ENCODE measurements at regions not wholly inside any gene's neighbourhood (a gene's known extent, or its start where the extent isn't known, plus 50 kb on each side); places are given as distances from the start of the nearest gene placed in this dataset.

DNA sequence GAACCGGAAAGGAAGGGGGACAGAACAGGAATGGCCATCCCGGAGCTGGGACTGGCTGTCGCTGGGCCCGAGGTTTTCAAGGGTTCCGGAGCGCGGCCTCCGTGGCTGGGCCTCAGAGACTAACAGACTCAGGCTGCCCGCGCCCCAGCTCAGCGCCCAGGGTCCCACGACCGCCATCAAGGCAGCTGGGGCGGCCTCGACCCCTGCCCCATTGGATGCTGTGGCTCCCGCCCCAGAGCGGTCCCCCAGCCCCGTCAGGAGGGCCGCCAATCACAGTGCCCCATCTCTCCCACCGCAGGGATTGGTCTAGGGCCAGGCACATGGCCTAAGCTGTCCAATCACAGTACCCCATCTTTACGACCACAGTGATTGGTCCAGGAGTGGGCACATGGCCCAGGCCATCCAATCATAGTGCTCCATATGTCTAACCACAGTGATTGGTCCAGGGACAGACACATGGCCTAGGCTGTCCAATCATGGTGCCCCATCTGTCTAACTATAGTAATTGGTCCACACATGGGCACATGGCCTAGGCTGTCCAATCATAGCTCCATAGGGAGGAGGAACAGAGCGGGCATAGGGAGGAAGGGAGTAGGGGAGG is 105.3 kb upstream of the NKX1-1 start:
- peaks cover 0 to 12% (median 3%) of the 10 kb centered on the region in 3 donors for H3K4me1 ChIP-seq
- H3K9me3 ChIP-seq: no peaks in the 10 kb centered on the region
- TF ChIP-seq EP300 (IDR thresholded peaks at IDR 0.05): no peak
- 100% methylated on average over 1 of the region's 22 CpGs for WGBS, 2 donors (ENCODE audit: low coverage in 1 of 2)
- H3K27ac ChIP-seq: peak overlapping the region in 1 of 4 donors; percentile 48
- H3K4me3 ChIP-seq: peak overlapping the region in 1 of 2 donors; percentile 46
- no peaks in the 10 kb centered on the region for H3K36me3 ChIP-seq
- peak; percentile 72 for ATAC-seq
- H3K27me3 ChIP-seq: peaks cover 88% of the 10 kb centered on the region

DNA sequence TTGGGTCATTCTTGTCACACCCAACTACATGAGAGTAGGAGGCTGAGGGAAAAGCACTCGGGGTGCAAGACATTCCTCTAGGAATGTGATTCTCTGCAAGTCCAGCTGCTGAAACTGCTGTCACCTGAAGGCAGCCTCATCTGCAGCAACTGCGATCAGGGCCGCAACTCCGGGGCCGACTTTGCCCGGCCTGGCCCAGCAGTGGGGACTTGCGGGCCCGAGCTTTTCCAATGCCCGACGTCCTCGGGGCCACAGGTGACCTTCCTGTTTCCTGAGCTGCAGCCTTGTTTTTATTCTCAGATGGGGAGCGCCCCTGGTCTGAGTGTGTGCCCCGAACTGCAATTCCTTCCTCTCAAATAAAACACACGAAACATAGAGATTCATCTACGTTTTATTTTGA is 104.7 kb upstream of the NKX1-1 start:
- peaks cover 87% of the 10 kb centered on the region for H3K27me3 ChIP-seq
- no peaks in the 10 kb centered on the region for H3K9me3 ChIP-seq
- WGBS, 2 donors (ENCODE audit: low coverage in 1 of 2): 80 to 91% methylated on average over 8 to 15 of the region's 15 CpGs
- peaks cover 0 to 12% (median 3%) of the 10 kb centered on the region in 3 donors for H3K4me1 ChIP-seq
- peak overlapping the region in 1 of 2 donors; percentile 33 for H3K4me3 ChIP-seq
- H3K36me3 ChIP-seq: no peaks in the 10 kb centered on the region
- peak overlapping the region in 1 of 4 donors; percentile 48 for H3K27ac ChIP-seq
- TF ChIP-seq POLR2A (IDR thresholded peaks at IDR 0.05) (no peak), POLR2AphosphoS5 (IDR thresholded peaks at IDR 0.05) (no peak), EP300 (IDR thresholded peaks at IDR 0.05) (no peak)
- TF ChIP-seq, protein P1, sequence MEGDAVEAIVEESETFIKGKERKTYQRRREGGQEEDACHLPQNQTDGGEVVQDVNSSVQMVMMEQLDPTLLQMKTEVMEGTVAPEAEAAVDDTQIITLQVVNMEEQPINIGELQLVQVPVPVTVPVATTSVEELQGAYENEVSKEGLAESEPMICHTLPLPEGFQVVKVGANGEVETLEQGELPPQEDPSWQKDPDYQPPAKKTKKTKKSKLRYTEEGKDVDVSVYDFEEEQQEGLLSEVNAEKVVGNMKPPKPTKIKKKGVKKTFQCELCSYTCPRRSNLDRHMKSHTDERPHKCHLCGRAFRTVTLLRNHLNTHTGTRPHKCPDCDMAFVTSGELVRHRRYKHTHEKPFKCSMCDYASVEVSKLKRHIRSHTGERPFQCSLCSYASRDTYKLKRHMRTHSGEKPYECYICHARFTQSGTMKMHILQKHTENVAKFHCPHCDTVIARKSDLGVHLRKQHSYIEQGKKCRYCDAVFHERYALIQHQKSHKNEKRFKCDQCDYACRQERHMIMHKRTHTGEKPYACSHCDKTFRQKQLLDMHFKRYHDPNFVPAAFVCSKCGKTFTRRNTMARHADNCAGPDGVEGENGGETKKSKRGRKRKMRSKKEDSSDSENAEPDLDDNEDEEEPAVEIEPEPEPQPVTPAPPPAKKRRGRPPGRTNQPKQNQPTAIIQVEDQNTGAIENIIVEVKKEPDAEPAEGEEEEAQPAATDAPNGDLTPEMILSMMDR (IDR thresholded peaks at IDR 0.05): no peak
- no peak for ATAC-seq

DNA sequence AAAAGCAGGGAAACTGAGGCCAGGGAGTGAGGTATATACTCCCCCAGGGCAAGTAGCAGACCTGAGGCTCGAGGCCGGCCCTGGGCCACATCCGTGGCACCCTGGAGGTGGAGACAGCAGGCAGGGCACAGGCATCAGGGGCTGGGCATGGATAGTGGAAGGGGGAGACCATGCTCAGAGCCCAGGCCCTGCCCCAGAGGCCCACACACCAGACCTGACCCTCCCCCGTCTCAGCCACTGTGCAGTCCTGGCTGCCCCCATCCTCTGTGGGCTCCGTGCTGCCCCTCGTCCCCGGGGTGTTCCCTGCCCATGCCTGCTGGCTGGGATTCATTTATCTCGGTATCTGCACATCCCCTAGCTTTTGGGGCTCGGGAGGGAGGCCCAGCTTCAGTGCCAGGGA is 103.1 kb upstream of the NKX1-1 start:
- H3K9me3 ChIP-seq: no peaks in the 10 kb centered on the region
- H3K27me3 ChIP-seq: peaks cover 88% of the 10 kb centered on the region
- no peak for ATAC-seq
- TF ChIP-seq POLR2A (IDR thresholded peaks at IDR 0.05) (no peak), EP300 (IDR thresholded peaks at IDR 0.05) (no peak), POLR2AphosphoS5 (IDR thresholded peaks at IDR 0.05) (no peak)
- TF ChIP-seq, protein P1 (IDR thresholded peaks at IDR 0.05): no peak
- peaks cover 0 to 12% (median 3%) of the 10 kb centered on the region in 3 donors for H3K4me1 ChIP-seq
- H3K27ac ChIP-seq: no peak overlapping the region
- WGBS, 2 donors (ENCODE audit: low coverage in 1 of 2): no CpG with 5 or more reads among the region's 9 CpGs
- no peaks in the 10 kb centered on the region for H3K36me3 ChIP-seq
- H3K4me3 ChIP-seq: no peak overlapping the region

DNA sequence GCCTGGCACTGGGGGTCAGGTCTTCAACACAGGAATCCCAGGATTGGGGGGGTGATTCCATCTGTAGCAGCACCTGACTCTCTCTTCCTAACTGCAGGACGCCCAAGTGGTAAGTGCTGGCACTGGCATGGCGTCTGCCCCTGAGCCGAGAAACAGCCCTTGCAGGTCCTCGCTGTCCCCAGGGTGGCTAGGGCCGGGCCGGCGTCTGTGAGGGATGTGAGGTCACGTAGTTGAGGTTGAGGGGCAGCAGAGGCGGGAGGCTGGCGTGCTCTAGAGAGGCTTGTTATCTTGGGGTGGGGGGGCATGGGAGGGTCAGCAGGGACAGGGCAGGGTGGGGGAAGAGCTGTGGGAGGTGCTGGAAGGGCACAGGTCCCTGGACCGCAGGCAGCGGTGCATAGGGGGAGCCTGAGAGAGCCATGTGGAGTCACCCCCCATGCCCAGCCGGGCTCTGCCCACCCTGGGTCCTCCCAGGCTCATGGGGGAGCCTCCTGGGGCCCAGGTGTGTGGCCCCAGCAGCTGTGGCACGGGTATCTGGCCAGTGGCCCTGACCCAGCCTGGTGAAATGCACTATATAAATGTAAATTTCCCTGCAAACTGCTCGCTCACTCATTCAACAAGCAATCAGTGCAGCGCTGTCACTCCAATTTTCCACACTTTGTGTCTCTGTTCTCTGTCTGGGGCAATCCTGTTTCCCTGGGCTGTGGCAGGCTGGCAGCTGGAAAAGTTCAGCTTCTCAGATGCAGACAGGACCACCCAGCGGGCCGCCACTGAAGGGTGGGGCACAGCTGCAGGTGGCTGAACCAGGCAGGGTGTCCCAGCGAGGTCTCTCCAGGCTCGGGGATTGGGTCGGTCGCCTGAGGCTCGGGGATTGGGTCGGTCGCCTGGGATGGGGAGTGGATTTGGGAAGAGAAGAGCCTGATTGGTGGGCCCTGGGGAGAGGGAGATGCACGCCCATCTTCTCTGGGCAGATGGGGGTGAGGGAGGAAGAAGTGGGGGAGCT is 102.2 kb upstream of the NKX1-1 start:
- H3K9me3 ChIP-seq: no peaks in the 10 kb centered on the region
- no peak overlapping the region for H3K4me3 ChIP-seq
- H3K4me1 ChIP-seq: peaks cover 0 to 11% (median 3%) of the 10 kb centered on the region in 3 donors
- ATAC-seq: no peak
- no peak overlapping the region for H3K27ac ChIP-seq
- WGBS, 2 donors (ENCODE audit: low coverage in 1 of 2): 24% methylated on average over 5 of the region's 26 CpGs; no CpG with 5 or more reads in 1 of the 2 donors
- peaks cover 88% of the 10 kb centered on the region for H3K27me3 ChIP-seq
- no peaks in the 10 kb centered on the region for H3K36me3 ChIP-seq
- TF ChIP-seq POLR2AphosphoS5 (IDR thresholded peaks at IDR 0.05): no peak
- no peak for TF ChIP-seq POLR2A (IDR thresholded peaks at IDR 0.05)
- TF ChIP-seq, protein P1 (IDR thresholded peaks at IDR 0.05): no peak
- no peak for TF ChIP-seq EP300 (IDR thresholded peaks at IDR 0.05)

DNA sequence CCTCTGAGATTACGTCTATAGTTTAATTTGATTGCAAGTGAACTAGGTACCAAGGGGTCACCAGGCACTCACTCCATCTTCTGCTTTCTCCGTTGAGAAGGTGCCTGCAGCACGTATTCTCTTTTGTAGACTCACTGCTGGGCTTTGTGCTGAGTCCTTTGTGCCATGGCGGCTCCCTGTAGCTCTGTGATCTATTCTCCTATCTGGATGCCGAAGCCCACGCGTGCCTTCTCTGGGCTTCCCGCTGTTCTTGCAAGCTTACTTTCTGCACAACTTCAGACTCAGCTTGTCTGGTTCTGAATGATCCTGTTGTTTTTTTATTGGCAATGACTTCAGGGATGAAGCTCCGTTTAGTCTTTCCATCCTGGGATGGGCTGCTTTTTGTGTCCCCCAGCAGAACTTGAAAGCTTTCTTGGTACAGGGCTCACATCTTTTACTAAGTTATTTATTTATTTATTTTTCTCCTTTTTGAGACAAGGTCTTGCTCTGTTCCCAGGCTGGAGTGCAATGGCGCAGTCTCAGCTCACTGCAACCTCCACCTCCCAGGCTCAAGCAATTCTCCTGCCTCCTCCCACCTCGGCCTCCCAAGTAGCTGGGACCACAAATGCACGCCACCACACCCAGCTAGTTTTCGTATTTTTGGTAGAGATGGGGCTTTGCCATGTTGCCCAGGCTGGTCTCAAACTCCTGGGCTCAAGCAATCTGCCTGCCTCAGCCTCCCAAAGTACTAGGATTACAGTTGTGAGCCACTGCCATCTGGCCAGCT is 100.9 kb upstream of the NKX1-1 start:
- no peaks in the 10 kb centered on the region for H3K36me3 ChIP-seq
- no peaks in the 10 kb centered on the region for H3K4me1 ChIP-seq
- TF ChIP-seq POLR2A (IDR thresholded peaks at IDR 0.05) (no peak), EP300 (IDR thresholded peaks at IDR 0.05) (no peak), POLR2AphosphoS5 (IDR thresholded peaks at IDR 0.05) (no peak)
- TF ChIP-seq, protein P1 (IDR thresholded peaks at IDR 0.05): no peak
- no peaks in the 10 kb centered on the region for H3K9me3 ChIP-seq
- no peak overlapping the region for H3K27ac ChIP-seq
- H3K4me3 ChIP-seq: no peak overlapping the region
- WGBS, 2 donors (ENCODE audit: low coverage in 1 of 2): 67 to 71% methylated on average over 8 to 11 of the region's 13 CpGs
- ATAC-seq: no peak
- H3K27me3 ChIP-seq: peaks cover 88% of the 10 kb centered on the region
